OCI-LY7 (cell line): ENCODE measurements at regions not wholly inside any gene's neighbourhood (a gene's known extent, or its start where the extent isn't known, plus 50 kb on each side); places are given as distances from the start of the nearest gene placed in this dataset.

Experiments used
- EZH2phosphoT487 ChIP-seq: fragments of 200-600 bp; sonication (generic); IDR thresholded peaks from 2 replicates; pipeline ENCODE4 v1.6.1; 2018; ENCODE audit warnings: low read depth, borderline replicate concordance, mild to moderate bottlenecking, mixed run types, antibody characterized with exemption, low read length, moderate library complexity, mixed read lengths
- TF ChIP-seq, protein P1 (sequence below): fragments of 200-600 bp; sonication (generic); conservative IDR thresholded peaks from 2 replicates; pipeline ENCODE4 v1.5.1; 2014; ENCODE audit warnings: mild to moderate bottlenecking, antibody characterized with exemption, low read length, moderate library complexity, mixed read lengths

- TF ChIP-seq, protein P1, sequence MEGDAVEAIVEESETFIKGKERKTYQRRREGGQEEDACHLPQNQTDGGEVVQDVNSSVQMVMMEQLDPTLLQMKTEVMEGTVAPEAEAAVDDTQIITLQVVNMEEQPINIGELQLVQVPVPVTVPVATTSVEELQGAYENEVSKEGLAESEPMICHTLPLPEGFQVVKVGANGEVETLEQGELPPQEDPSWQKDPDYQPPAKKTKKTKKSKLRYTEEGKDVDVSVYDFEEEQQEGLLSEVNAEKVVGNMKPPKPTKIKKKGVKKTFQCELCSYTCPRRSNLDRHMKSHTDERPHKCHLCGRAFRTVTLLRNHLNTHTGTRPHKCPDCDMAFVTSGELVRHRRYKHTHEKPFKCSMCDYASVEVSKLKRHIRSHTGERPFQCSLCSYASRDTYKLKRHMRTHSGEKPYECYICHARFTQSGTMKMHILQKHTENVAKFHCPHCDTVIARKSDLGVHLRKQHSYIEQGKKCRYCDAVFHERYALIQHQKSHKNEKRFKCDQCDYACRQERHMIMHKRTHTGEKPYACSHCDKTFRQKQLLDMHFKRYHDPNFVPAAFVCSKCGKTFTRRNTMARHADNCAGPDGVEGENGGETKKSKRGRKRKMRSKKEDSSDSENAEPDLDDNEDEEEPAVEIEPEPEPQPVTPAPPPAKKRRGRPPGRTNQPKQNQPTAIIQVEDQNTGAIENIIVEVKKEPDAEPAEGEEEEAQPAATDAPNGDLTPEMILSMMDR = no peak
- TF ChIP-seq EZH2phosphoT487 = no peak
These were observed 2019.2 kb upstream of the ADGRL3 start for GRCh38 chr4:59180969-59181368.
